Activated CD8-positive, alpha-beta T cell treated with anti-CD3 and anti-CD28 coated beads, Interleukin-2, amount 10 ng/mL, durations not matched to agents 7 days and 5 days (primary cell): ENCODE measurements at regions not wholly inside any gene's neighbourhood (a gene's known extent, or its start where the extent isn't known, plus 50 kb on each side); places are given as distances from the start of the nearest gene placed in this dataset.

ENCODE experiments used
- ATAC-seq: fragments of 150-1000 bp; cut with Tn5 transposase; one replicate; pipeline ENCODE4 v1.10.0; 2021; ENCODE audit warnings: moderate library complexity
- CTCF ChIA-PET: fragments of 350-600 bp; sonication (Branson Sonifier 250); formaldehyde crosslinking; loops from one replicate; lab custom pipeline; 2021; ENCODE audit warnings: antibody characterized with exemption; lab: Charles Lee
- POLR2A ChIA-PET: fragments of 350-600 bp; sonication (Branson Sonifier 250); formaldehyde crosslinking; loops from one replicate; lab custom pipeline; 2021; ENCODE audit warnings: antibody characterized with exemption; lab: Charles Lee
- DNase-seq: peaks from one replicate; pipeline ENCODE4 v3.0.0-alpha.2; 2020
- H3K27ac Mint-ChIP-seq: one replicate; pipeline ENCODE4 v1.8.0; 2021; ENCODE audit warnings: mild to moderate bottlenecking, mixed read lengths
- H3K27me3 Mint-ChIP-seq: one replicate; pipeline ENCODE4 v1.8.0; 2021; ENCODE audit warnings: low read depth, mixed read lengths
- H3K36me3 Mint-ChIP-seq: one replicate; pipeline ENCODE4 v1.8.0; 2021; ENCODE audit warnings: low read depth, mixed read lengths
- H3K4me1 Mint-ChIP-seq: one replicate; pipeline ENCODE4 v1.8.0; 2021; ENCODE audit warnings: low read depth, mixed read lengths
- H3K4me3 Mint-ChIP-seq: one replicate; pipeline ENCODE4 v1.8.0; 2021; ENCODE audit warnings: mild to moderate bottlenecking, mixed read lengths
- H3K9me3 Mint-ChIP-seq: one replicate; pipeline ENCODE4 v1.8.0; 2022; ENCODE audit warnings: mixed read lengths; ENCODE audit not compliant: insufficient read depth

GRCh38 chr7:18338910-18339523 lies 156.5 kb upstream of the HDAC9 start:
- Mint-ChIP-seq H3K4me3 (no peak overlapping the region), H3K4me1 (no peaks in the 10 kb centered on the region), H3K27me3 (peaks cover 4% of the 10 kb centered on the region), H3K9me3 (peaks cover 10% of the 10 kb centered on the region), H3K27ac (no peak overlapping the region), H3K36me3 (no peaks in the 10 kb centered on the region)
- DNase-seq, result no peak
- ATAC-seq, result no peak
- POLR2A ChIA-PET, result no interaction called here
- CTCF ChIA-PET, result no interaction called here

DNA sequence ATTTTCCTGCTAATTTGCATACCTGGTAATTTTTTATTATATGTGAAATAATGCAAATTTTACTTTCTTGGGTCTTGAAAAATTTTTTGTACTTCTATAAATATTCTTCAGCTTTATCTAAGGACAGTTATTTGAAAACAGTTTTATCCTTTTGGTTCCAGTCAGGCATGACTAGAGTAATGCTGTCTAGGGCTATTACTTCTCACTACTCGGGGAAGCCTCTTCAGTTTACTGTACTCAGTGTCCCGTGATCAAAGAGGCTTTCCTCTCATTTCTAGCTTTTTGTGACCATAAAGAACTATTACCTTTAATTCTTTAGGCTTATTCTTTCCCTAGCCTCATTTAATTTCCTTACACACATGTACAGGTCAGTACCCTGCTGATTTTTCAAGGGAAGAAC lies 153.8 kb upstream of the HDAC9 start:
- Mint-ChIP-seq H3K4me1 (no peaks in the 10 kb centered on the region), H3K27me3 (peaks cover 4% of the 10 kb centered on the region), H3K27ac (no peak overlapping the region), H3K36me3 (no peaks in the 10 kb centered on the region), H3K4me3 (no peak overlapping the region), H3K9me3 (peaks cover 10% of the 10 kb centered on the region)
- ChIA-PET CTCF (interaction anchor here (1.7 kb wide), 1 partner anchor 662 kb away, joined by 3 read pairs; no protein-coding TSS in a partner anchor), POLR2A (no interaction called here)
- ATAC-seq (no peak), DNase-seq (no peak)

DNA sequence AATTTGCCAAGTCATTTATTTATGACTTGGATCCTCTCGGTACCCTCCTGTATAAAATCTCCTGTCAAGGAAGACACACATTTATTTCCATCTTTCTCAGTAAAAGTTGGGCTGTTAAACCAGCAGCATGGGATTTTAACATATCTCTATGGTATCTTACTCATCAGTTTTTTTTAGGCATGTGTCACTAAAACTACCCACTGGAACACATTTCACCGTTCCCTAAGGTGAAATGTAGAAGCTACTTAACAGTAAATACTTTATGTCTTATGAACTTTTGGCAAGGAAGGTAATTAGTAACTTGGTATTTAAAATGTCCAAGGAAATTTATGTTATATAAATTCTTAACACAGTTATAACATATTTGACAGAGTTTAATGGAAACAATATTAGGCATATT lies 152.5 kb upstream of the HDAC9 start:
- no peaks in the 10 kb centered on the region for H3K36me3 Mint-ChIP-seq
- DNase-seq (no peak), ATAC-seq (no peak)
- H3K27me3 Mint-ChIP-seq, result peaks cover 4% of the 10 kb centered on the region
- peaks cover 10% of the 10 kb centered on the region for H3K9me3 Mint-ChIP-seq
- no peak overlapping the region for H3K4me3 Mint-ChIP-seq
- H3K4me1 Mint-ChIP-seq, result no peaks in the 10 kb centered on the region
- no peak overlapping the region for H3K27ac Mint-ChIP-seq
- ChIA-PET CTCF (interaction anchor here (1.0 to 1.7 kb wide), 2 partner anchors 21 to 663 kb away, joined by 3 to 5 read pairs; no protein-coding TSS in a partner anchor), POLR2A (no interaction called here)

DNA sequence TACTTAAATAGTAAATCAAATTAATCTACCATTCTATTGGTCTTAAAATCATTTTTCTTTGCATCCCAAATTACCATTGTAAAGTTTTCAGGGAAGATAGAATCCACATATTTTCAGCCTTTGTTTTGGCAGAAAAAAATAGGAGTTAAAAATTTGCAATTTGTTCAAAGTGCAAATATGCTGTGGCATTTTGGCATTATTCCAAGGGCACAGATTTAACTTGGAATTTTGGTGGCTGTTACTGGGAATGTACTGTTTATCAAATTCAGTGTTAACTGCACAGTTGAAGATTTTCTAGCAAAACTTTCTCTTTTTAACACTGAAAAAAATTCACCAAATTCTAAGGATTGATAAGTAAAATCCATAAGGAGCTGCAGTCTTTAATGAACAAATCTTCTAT lies 151.0 kb upstream of the HDAC9 start:
- DNase-seq, result no peak
- no peaks in the 10 kb centered on the region for H3K36me3 Mint-ChIP-seq
- no peak overlapping the region for H3K4me3 Mint-ChIP-seq
- peaks cover 10% of the 10 kb centered on the region for H3K9me3 Mint-ChIP-seq
- ATAC-seq, result no peak
- H3K27ac Mint-ChIP-seq, result no peak overlapping the region
- ChIA-PET POLR2A (no interaction called here), CTCF (interaction anchor here (1.5 to 1.8 kb wide), 2 partner anchors 8 to 663 kb away, joined by 5 to 8 read pairs; no protein-coding TSS in a partner anchor)
- H3K4me1 Mint-ChIP-seq, result no peaks in the 10 kb centered on the region
- H3K27me3 Mint-ChIP-seq, result peaks cover 4% of the 10 kb centered on the region

- DNase-seq (peak; percentile 34), ATAC-seq (no peak)
- Mint-ChIP-seq H3K9me3 (peaks cover 9% of the 10 kb centered on the region), H3K4me3 (no peak overlapping the region), H3K4me1 (no peaks in the 10 kb centered on the region), H3K27me3 (peaks cover 4% of the 10 kb centered on the region), H3K36me3 (no peaks in the 10 kb centered on the region), H3K27ac (no peak overlapping the region)
- ChIA-PET POLR2A (no interaction called here), CTCF (interaction anchor here (0.6 to 1.5 kb wide), 5 partner anchors 11 to 664 kb away, joined by 3 to 11 read pairs (median 3); no protein-coding TSS in a partner anchor)
These were observed 149.8 kb upstream of the HDAC9 start for GRCh38 chr7:18345641-18346234.

DNA sequence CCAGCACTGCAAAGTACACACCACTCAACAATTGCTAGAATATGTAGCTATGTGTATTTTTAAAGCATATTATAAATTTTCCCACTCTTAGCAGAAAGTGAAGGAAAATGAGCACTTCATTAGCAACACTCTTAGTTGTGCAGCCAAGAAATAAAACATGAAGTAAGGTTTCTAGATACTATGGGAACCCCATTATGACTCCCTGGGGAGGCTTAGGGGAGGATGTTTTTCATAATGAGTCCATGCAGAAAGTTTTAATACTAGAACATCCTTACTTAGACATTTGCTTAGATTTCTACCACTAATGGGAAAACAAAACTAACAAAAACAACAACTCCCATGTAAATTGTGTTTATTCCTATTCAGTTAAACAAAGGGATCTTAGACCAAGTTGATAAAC lies 148.4 kb upstream of the HDAC9 start:
- DNase-seq (no peak), ATAC-seq (no peak)
- Mint-ChIP-seq H3K36me3 (no peaks in the 10 kb centered on the region), H3K27me3 (no peaks in the 10 kb centered on the region), H3K4me3 (no peak overlapping the region), H3K4me1 (no peaks in the 10 kb centered on the region), H3K27ac (no peak overlapping the region), H3K9me3 (no peaks in the 10 kb centered on the region)
- POLR2A ChIA-PET, result no interaction called here
- CTCF ChIA-PET, result no interaction called here

DNA sequence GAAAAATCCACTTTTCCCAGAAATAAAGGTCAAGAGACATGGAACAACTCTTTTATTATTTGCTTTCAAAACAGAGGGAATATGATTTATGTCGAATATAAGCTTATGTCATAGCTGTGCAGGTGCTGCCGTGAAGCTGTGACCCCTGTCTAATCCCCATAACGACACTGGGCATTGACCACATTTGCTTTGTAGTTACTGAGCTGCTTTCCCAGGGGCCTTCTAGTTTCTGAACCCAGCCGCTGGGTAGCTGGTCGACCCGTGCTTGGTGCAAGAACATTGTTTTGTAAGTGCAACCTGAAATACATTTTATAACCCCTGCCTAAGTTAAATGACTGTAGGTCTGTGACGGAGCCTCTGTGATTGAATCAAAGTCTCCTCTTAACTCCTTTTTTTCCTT lies 144.9 kb upstream of the HDAC9 start:
- Mint-ChIP-seq H3K4me3 (no peak overlapping the region), H3K27me3 (no peaks in the 10 kb centered on the region), H3K9me3 (no peaks in the 10 kb centered on the region), H3K4me1 (no peaks in the 10 kb centered on the region), H3K27ac (no peak overlapping the region), H3K36me3 (no peaks in the 10 kb centered on the region)
- no peak for DNase-seq
- POLR2A ChIA-PET, result no interaction called here
- CTCF ChIA-PET, result interaction anchor here (1.3 to 1.5 kb wide), 2 partner anchors 26 to 580 kb away, joined by 4 read pairs; no protein-coding TSS in a partner anchor
- no peak for ATAC-seq

GRCh38 chr7:18352339-18353255 lies 143.0 kb upstream of the HDAC9 start:
- Mint-ChIP-seq H3K36me3 (no peaks in the 10 kb centered on the region), H3K4me1 (no peaks in the 10 kb centered on the region), H3K27me3 (no peaks in the 10 kb centered on the region), H3K4me3 (no peak overlapping the region), H3K27ac (no peak overlapping the region), H3K9me3 (no peaks in the 10 kb centered on the region)
- ATAC-seq (no peak), DNase-seq (no peak)
- ChIA-PET CTCF (interaction anchor here (0.6 to 2.3 kb wide), 9 partner anchors 8 to 668 kb away, joined by 3 to 11 read pairs (median 4); no protein-coding TSS in a partner anchor), POLR2A (no interaction called here)

- ChIA-PET CTCF (interaction anchor here (0.6 to 2.3 kb wide), 7 partner anchors 9 to 669 kb away, joined by 3 to 11 read pairs (median 4); no protein-coding TSS in a partner anchor), POLR2A (no interaction called here)
- Mint-ChIP-seq H3K9me3 (no peaks in the 10 kb centered on the region), H3K4me3 (no peak overlapping the region), H3K36me3 (no peaks in the 10 kb centered on the region), H3K27me3 (no peaks in the 10 kb centered on the region), H3K27ac (no peak overlapping the region), H3K4me1 (no peaks in the 10 kb centered on the region)
- DNase-seq (no peak), ATAC-seq (no peak)
These were observed 142.2 kb upstream of the HDAC9 start for GRCh38 chr7:18353339-18353738.

DNA sequence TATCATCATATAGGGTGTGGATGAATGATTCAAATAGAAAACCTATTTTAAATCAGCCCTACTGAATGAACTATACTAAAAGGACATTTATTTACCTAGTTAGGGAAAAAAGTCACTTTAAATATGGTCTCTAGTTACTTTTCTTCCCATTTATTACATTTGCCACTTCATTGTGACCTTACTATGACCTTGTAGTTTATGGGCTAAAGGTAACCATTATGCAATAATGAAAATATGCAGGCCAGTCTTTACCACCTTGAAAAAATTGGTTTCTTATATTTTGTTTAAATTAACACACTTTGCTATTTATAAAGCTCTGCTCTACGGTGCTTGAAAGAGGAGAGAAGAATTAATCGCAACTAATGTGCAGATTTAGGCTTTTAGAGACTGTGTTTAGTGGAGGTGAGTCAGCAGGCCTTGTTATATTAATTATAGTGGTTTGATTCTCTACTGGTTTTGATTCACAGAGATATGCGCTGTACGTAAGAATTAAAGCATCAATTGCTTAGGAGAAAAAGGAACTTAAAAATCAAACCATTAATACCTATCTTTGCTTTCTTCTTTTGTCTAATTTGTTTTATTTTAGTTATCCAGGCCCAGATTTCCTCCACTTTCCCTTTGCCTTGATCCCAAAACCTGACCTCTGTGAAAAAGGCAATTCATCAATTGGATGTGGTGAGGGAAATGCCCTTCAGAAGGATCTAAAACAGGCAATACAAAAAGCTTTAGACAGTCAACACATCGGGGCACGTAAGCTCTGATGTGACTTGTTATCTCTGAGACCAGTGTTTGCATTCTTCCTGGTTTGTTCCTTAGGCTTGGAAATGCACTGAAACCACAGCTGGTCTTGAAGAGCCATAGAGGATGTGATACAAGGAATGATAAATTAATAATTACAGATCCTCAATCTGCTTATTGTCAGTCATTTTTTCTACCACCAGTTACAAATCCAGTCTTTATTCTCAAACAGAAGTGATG lies 141.2 kb upstream of the HDAC9 start:
- Mint-ChIP-seq H3K27me3 (no peaks in the 10 kb centered on the region), H3K4me3 (no peak overlapping the region), H3K36me3 (no peaks in the 10 kb centered on the region), H3K9me3 (no peaks in the 10 kb centered on the region), H3K27ac (no peak overlapping the region), H3K4me1 (no peaks in the 10 kb centered on the region)
- CTCF ChIA-PET, result no interaction called here
- ATAC-seq (no peak), DNase-seq (no peak)
- POLR2A ChIA-PET, result no interaction called here

DNA sequence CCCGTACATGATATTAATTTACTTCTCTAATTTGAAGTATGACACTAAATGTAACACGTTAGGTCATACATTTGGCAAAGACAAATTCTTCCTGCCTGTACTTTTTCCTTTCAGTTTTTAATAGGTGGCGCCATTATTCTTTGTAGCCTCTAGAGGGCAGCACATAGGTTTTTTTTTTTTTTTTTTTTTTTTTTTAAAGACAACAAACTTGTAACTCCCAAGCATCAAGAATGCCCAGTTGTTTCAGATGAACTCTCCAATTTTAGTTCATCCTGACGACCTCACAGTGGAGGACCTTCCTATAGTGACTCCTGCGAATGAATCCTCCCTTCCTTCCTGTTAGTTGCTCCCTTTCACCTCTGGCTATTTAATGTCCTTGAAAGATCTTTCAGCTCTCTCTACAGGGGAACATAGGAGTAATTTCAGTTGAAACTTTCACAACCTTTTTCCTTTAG lies 139.3 kb upstream of the HDAC9 start:
- POLR2A ChIA-PET, result no interaction called here
- Mint-ChIP-seq H3K36me3 (no peaks in the 10 kb centered on the region), H3K9me3 (no peaks in the 10 kb centered on the region), H3K27ac (no peak overlapping the region), H3K4me3 (peak overlapping the region; percentile 40), H3K27me3 (no peaks in the 10 kb centered on the region), H3K4me1 (no peaks in the 10 kb centered on the region)
- CTCF ChIA-PET, result interaction anchor here (0.6 to 1.5 kb wide), 6 partner anchors 36 to 649 kb away, joined by 3 to 4 read pairs (median 3); no protein-coding TSS in a partner anchor
- ATAC-seq (no peak), DNase-seq (no peak)
